Breast epithelium (tissue), 4 donors: ENCODE measurements at regions not wholly inside any gene's neighbourhood (a gene's known extent, or its start where the extent isn't known, plus 50 kb on each side); places are given as distances from the start of the nearest gene placed in this dataset.

Experiments
- DNase-seq, 2 donors: peaks; one replicate each; pipeline ENCODE4 v3.0.0-alpha.2; 2019; ENCODE audit warnings: low spot score in 2 of 2
- H3K27ac ChIP-seq, 2 donors: fragments of 200-600 bp; sonication (generic) in 1 of 2; one replicate each; pipeline ENCODE4 v1.5.1; 2016 to 2019; ENCODE audit warnings: mild to moderate bottlenecking in 1 of 2
- H3K27me3 ChIP-seq, 2 donors: fragments of 200-600 bp; sonication (generic) in 1 of 2; one replicate each; pipeline versions ENCODE4 v1.5.1 to v1.6.0; 2017 to 2019; ENCODE audit warnings: control low read depth in 1 of 2, mild to moderate bottlenecking in 1 of 2
- H3K36me3 ChIP-seq: fragments of 200-600 bp; one replicate; pipeline ENCODE4 v1.5.1; 2019
- H3K4me1 ChIP-seq, 2 donors: fragments of 200-600 bp; sonication (generic); one replicate each; pipeline ENCODE4 v1.5.1; 2016 to 2019; ENCODE audit warnings: control low read depth in 1 of 2
- H3K4me3 ChIP-seq, 3 donors: fragments of 200-600 bp; sonication (generic); 1 replicate in 2 of 3; 2 replicates in 1 of 3; pipeline ENCODE4 v1.5.1; 2016 to 2019; ENCODE audit warnings: mild to moderate bottlenecking in 3 of 3, moderate library complexity in 2 of 3
- H3K9me3 ChIP-seq, 2 donors: fragments of 200-600 bp; sonication (generic) in 1 of 2; one replicate each; pipeline ENCODE4 v1.5.1; 2016 to 2019; ENCODE audit warnings: control low read depth in 1 of 2
- CTCF ChIP-seq, 3 donors: fragments of 450-650 bp; IDR thresholded peaks; one replicate each; pipeline ENCODE4 v1.5.1; 2016 to 2017; ENCODE audit warnings: antibody characterized with exemption in 3 of 3, mild to moderate bottlenecking in 3 of 3, moderate library complexity in 3 of 3
- POLR2A ChIP-seq: fragments of 450-650 bp; IDR thresholded peaks from one replicate; pipeline ENCODE4 v1.6.1; 2016; ENCODE audit warnings: antibody characterized with exemption, mild to moderate bottlenecking, moderate library complexity
- POLR2AphosphoS5 ChIP-seq, 3 donors: sonication (generic); formaldehyde crosslinking; IDR thresholded peaks; one replicate each; pipeline ENCODE4 v1.6.1; 2017; ENCODE audit warnings: antibody characterized with exemption in 3 of 3
- intact Hi-C: fragments of 100-400 bp; cut with DNase I; formaldehyde crosslinking; loops from one replicate; pipeline ENCODE4 v1.15.1; 2023; ENCODE audit warnings: low total_unique reads

- H3K36me3 ChIP-seq, result no peaks in the 10 kb centered on the region
- peaks cover 0 to 6% of the 10 kb centered on the region in 2 donors for H3K9me3 ChIP-seq
- H3K27ac ChIP-seq, result no peak overlapping the region
- TF ChIP-seq POLR2A, result no peak
- no peak for TF ChIP-seq CTCF (IDR thresholded peaks at IDR 0.05)
- TF ChIP-seq POLR2AphosphoS5 (IDR thresholded peaks at IDR 0.05), result no peak
- H3K27me3 ChIP-seq, result no peaks in the 10 kb centered on the region
- DNase-seq, result no peak
- no peak overlapping the region for H3K4me3 ChIP-seq
- intact Hi-C loops, result no loop called here
- H3K4me1 ChIP-seq, result no peaks in the 10 kb centered on the region
Measured at GRCh38 chr6:40196135-40196518, 261.9 kb upstream of the MOCS1 start.

- intact Hi-C loops, result no loop called here
- Histone ChIP-seq H3K27ac (no peak overlapping the region), H3K27me3 (no peaks in the 10 kb centered on the region), H3K4me3 (no peak overlapping the region), H3K4me1 (no peaks in the 10 kb centered on the region), H3K9me3 (peaks cover 0 to under 1% of the 10 kb centered on the region in 2 donors), H3K36me3 (no peaks in the 10 kb centered on the region)
- DNase-seq, result no peak
- TF ChIP-seq POLR2A, result no peak
- TF ChIP-seq POLR2AphosphoS5 (IDR thresholded peaks at IDR 0.05), result no peak
- no peak for TF ChIP-seq CTCF (IDR thresholded peaks at IDR 0.05)
Measured at GRCh38 chr6:40195428-40196134, 261.3 kb upstream of the MOCS1 start.

GRCh38 chr6:40194447-40195170 lies 260.3 kb upstream of the MOCS1 start:
- no peak for TF ChIP-seq POLR2AphosphoS5 (IDR thresholded peaks at IDR 0.05)
- no peak for TF ChIP-seq CTCF (IDR thresholded peaks at IDR 0.05)
- TF ChIP-seq POLR2A, result no peak
- intact Hi-C loops, result no loop called here
- Histone ChIP-seq H3K4me1 (no peaks in the 10 kb centered on the region), H3K9me3 (no peaks in the 10 kb centered on the region), H3K36me3 (no peaks in the 10 kb centered on the region), H3K4me3 (no peak overlapping the region), H3K27ac (no peak overlapping the region), H3K27me3 (no peaks in the 10 kb centered on the region)
- DNase-seq, result no peak

GRCh38 chr6:40192516-40192915 lies 258.3 kb upstream of the MOCS1 start:
- intact Hi-C loops, result no loop called here
- H3K9me3 ChIP-seq, result no peaks in the 10 kb centered on the region
- no peak overlapping the region for H3K27ac ChIP-seq
- H3K36me3 ChIP-seq, result no peaks in the 10 kb centered on the region
- DNase-seq, result no peak
- TF ChIP-seq POLR2AphosphoS5 (IDR thresholded peaks at IDR 0.05), result no peak
- TF ChIP-seq POLR2A, result no peak
- TF ChIP-seq CTCF (IDR thresholded peaks at IDR 0.05), result no peak
- H3K4me1 ChIP-seq, result no peaks in the 10 kb centered on the region
- H3K4me3 ChIP-seq, result no peak overlapping the region
- no peaks in the 10 kb centered on the region for H3K27me3 ChIP-seq

GRCh38 chr6:40188931-40189330 lies 254.7 kb upstream of the MOCS1 start:
- intact Hi-C loops, result no loop called here
- H3K27me3 ChIP-seq, result no peaks in the 10 kb centered on the region
- no peak for DNase-seq
- no peak overlapping the region for H3K27ac ChIP-seq
- H3K4me1 ChIP-seq, result no peaks in the 10 kb centered on the region
- peaks cover 4% of the 10 kb centered on the region in 2 donors for H3K9me3 ChIP-seq
- no peak overlapping the region for H3K4me3 ChIP-seq
- TF ChIP-seq CTCF (IDR thresholded peaks at IDR 0.05), result no peak
- no peak for TF ChIP-seq POLR2AphosphoS5 (IDR thresholded peaks at IDR 0.05)
- TF ChIP-seq POLR2A, result no peak
- no peaks in the 10 kb centered on the region for H3K36me3 ChIP-seq
